GM18858 (cell line): ENCODE measurements at regions not wholly inside any gene's neighbourhood (a gene's known extent, or its start where the extent isn't known, plus 50 kb on each side); places are given as distances from the start of the nearest gene placed in this dataset.

ENCODE experiments used
- ATAC-seq: cut with Tn5 transposase; IDR thresholded peaks from one replicate; pipeline ENCODE4 v1.9.1; 2021; ENCODE audit not compliant: unreplicated experiment

- no peak for ATAC-seq
Measured at GRCh38 chr2:12050396-12050795, 304.0 kb downstream of the LPIN1 start.

- ATAC-seq, result no peak
Measured at GRCh38 chr2:12051831-12052230, 305.4 kb downstream of the LPIN1 start.

GRCh38 chr2:12052796-12053195 is 306.4 kb downstream of the LPIN1 start:
- ATAC-seq, result no peak

GRCh38 chr2:12054956-12055618 is 308.7 kb downstream of the LPIN1 start:
- ATAC-seq, result no peak

GRCh38 chr2:12057436-12058166 is 311.2 kb downstream of the LPIN1 start:
- peak; percentile 83 for ATAC-seq

- no peak for ATAC-seq
Measured at GRCh38 chr2:12059616-12060441, 313.4 kb downstream of the LPIN1 start.

- no peak for ATAC-seq
Measured at GRCh38 chr2:12060886-12061285, 314.5 kb downstream of the LPIN1 start.

- ATAC-seq, result no peak
Measured at GRCh38 chr2:12061286-12062052, 315.0 kb downstream of the LPIN1 start.

GRCh38 chr2:12062053-12062395 is 315.6 kb downstream of the LPIN1 start:
- no peak for ATAC-seq

GRCh38 chr2:12063210-12063609 is 316.8 kb downstream of the LPIN1 start:
- ATAC-seq, result no peak

GRCh38 chr2:12064153-12064552 is 317.7 kb downstream of the LPIN1 start:
- ATAC-seq, result no peak

- no peak for ATAC-seq
Measured at GRCh38 chr2:12066116-12066515, 319.7 kb downstream of the LPIN1 start.

GRCh38 chr2:12066986-12067385 is 320.6 kb downstream of the LPIN1 start:
- ATAC-seq, result no peak

- ATAC-seq, result no peak
Measured at GRCh38 chr2:12068796-12069538, 322.5 kb downstream of the LPIN1 start.

- no peak for ATAC-seq
Measured at GRCh38 chr2:12070153-12070552, 323.7 kb downstream of the LPIN1 start.

- no peak for ATAC-seq
Measured at GRCh38 chr2:12070581-12070980, 324.1 kb downstream of the LPIN1 start.

GRCh38 chr2:12071318-12071717 is 324.9 kb downstream of the LPIN1 start:
- ATAC-seq, result peak; percentile 66

- no peak for ATAC-seq
Measured at GRCh38 chr2:12073217-12073852, 326.9 kb downstream of the LPIN1 start.

- ATAC-seq, result no peak
Measured at GRCh38 chr2:12074126-12074844, 327.9 kb downstream of the LPIN1 start.
